GM12875 (cell line): ENCODE measurements at regions not wholly inside any gene's neighbourhood (a gene's known extent, or its start where the extent isn't known, plus 50 kb on each side); places are given as distances from the start of the nearest gene placed in this dataset.

Source experiments
- H3K4me3 ChIP-seq: one replicate; pipeline ENCODE4 v1.5.1; 2011; ENCODE audit warnings: low read depth, low read length, control low read depth
- CTCF ChIP-seq: IDR thresholded peaks from 2 replicates; pipeline ENCODE4 v1.5.1; 2011; ENCODE audit warnings: low read depth, mild to moderate bottlenecking, control low read depth, inconsistent platforms, low read length, moderate library complexity, borderline replicate concordance; ENCODE audit not compliant: insufficient read depth

- no peak for TF ChIP-seq CTCF
- H3K4me3 ChIP-seq = no peak overlapping the region
These were observed 262.8 kb upstream of the CHST9 start for GRCh38 chr18:27447930-27448329.

- no peak for TF ChIP-seq CTCF
- H3K4me3 ChIP-seq = no peak overlapping the region
These were observed 262.4 kb upstream of the CHST9 start for GRCh38 chr18:27447451-27447881.

- H3K4me3 ChIP-seq = no peak overlapping the region
- TF ChIP-seq CTCF = no peak
These were observed 245.5 kb upstream of the CHST9 start for GRCh38 chr18:27430595-27430994.

- H3K4me3 ChIP-seq = no peak overlapping the region
- no peak for TF ChIP-seq CTCF
These were observed 243.8 kb upstream of the CHST9 start for GRCh38 chr18:27428716-27429475.

- H3K4me3 ChIP-seq = no peak overlapping the region
- TF ChIP-seq CTCF = no peak
These were observed 243.0 kb upstream of the CHST9 start for GRCh38 chr18:27428120-27428519.

- H3K4me3 ChIP-seq = no peak overlapping the region
- TF ChIP-seq CTCF = no peak
These were observed 238.5 kb upstream of the CHST9 start for GRCh38 chr18:27423581-27423980.

GRCh38 chr18:27419646-27420045 lies 234.5 kb upstream of the CHST9 start:
- no peak overlapping the region for H3K4me3 ChIP-seq
- TF ChIP-seq CTCF = no peak
